Upper lobe of left lung (tissue), 6 donors: ENCODE measurements at regions not wholly inside any gene's neighbourhood (a gene's known extent, or its start where the extent isn't known, plus 50 kb on each side); places are given as distances from the start of the nearest gene placed in this dataset.

Source experiments
- ATAC-seq, 2 donors: fragments of 200-7000 bp; cut with Tn5 transposase; one replicate each; pipeline ENCODE4 v1.9.1; 2022; ENCODE audit warnings: mild to moderate bottlenecking in 2 of 2, moderate library complexity in 2 of 2; ENCODE audit not compliant: low FRiP score in 2 of 2
- DNase-seq, 2 donors: peaks; one replicate each; pipeline ENCODE4 v3.0.0-alpha.2; 2019 to 2020
- H3K27ac ChIP-seq, 4 donors: fragments of 200-600 bp; sonication (generic); one replicate each; pipeline ENCODE4 v1.5.1; 2016 to 2019
- H3K27me3 ChIP-seq, 4 donors: fragments of 200-600 bp; sonication (generic); one replicate each; pipeline ENCODE4 v1.5.1; 2017 to 2019
- H3K36me3 ChIP-seq, 4 donors: fragments of 200-600 bp; sonication (generic); one replicate each; pipeline ENCODE4 v1.5.1; 2016 to 2019
- H3K4me1 ChIP-seq, 4 donors: fragments of 200-600 bp; sonication (generic); one replicate each; pipeline ENCODE4 v1.5.1; 2018 to 2019
- H3K4me3 ChIP-seq, 4 donors: fragments of 200-600 bp; sonication (generic); one replicate each; pipeline ENCODE4 v1.5.1; 2017 to 2019; ENCODE audit warnings: mild to moderate bottlenecking in 2 of 4, moderate library complexity in 1 of 4
- H3K9me3 ChIP-seq, 4 donors: fragments of 200-600 bp; sonication (generic); one replicate each; pipeline ENCODE4 v1.5.1; 2018 to 2019
- EP300 ChIP-seq, 4 donors: sonication (generic); formaldehyde crosslinking; IDR thresholded peaks; one replicate each; pipeline ENCODE4 v1.5.1; 2017; ENCODE audit warnings: antibody characterized with exemption in 4 of 4, control low read depth in 2 of 4
- POLR2A ChIP-seq, 4 donors: fragments of 450-650 bp; IDR thresholded peaks; one replicate each; pipeline ENCODE4 v1.5.1; 2016 to 2017; ENCODE audit warnings: antibody characterized with exemption in 4 of 4, mild to moderate bottlenecking in 2 of 4
- POLR2AphosphoS5 ChIP-seq, 2 donors: sonication (generic); formaldehyde crosslinking; IDR thresholded peaks; one replicate each; pipeline ENCODE4 v1.5.1; 2017; ENCODE audit warnings: antibody characterized with exemption in 2 of 2
- WGBS, 2 donors: methylation state at CpG; one replicate each; pipeline ENCODE4 v1.1.5; 2017 to 2018; 5-methylcytosine and 5-hydroxymethylcytosine counted together
- TF ChIP-seq, protein P1 (sequence below), 6 experiments: fragments of 450-650 bp in 4 of 6; fragments of 200-600 bp in 2 of 6; sonication (generic) in 2 of 6; IDR thresholded peaks; one replicate each; pipeline ENCODE4 v1.5.1; 2016 to 2019; ENCODE audit warnings: antibody characterized with exemption in 6 of 6
- donor health status: DM: no; HTN: no; CAD: no; lungs with moderate emphysema.
- donor health status: DM: no; HTN: yes; CAD: no; lungs with severe emphysema.

- Histone ChIP-seq H3K27ac (no peak overlapping the region), H3K4me3 (no peak overlapping the region), H3K9me3 (peaks cover 0 to 11% (median 0%) of the 10 kb centered on the region in 4 donors), H3K27me3 (no peaks in the 10 kb centered on the region), H3K4me1 (no peaks in the 10 kb centered on the region), H3K36me3 (no peaks in the 10 kb centered on the region)
- 68 to 81% methylated on average over 2 of the region's 2 CpGs for WGBS, 2 donors
- no peak for DNase-seq
- no peak for ATAC-seq
- TF ChIP-seq EP300 (IDR thresholded peaks at IDR 0.05) (no peak), POLR2A (IDR thresholded peaks at IDR 0.05) (no peak), POLR2AphosphoS5 (IDR thresholded peaks at IDR 0.05) (no peak)
- TF ChIP-seq, protein P1, sequence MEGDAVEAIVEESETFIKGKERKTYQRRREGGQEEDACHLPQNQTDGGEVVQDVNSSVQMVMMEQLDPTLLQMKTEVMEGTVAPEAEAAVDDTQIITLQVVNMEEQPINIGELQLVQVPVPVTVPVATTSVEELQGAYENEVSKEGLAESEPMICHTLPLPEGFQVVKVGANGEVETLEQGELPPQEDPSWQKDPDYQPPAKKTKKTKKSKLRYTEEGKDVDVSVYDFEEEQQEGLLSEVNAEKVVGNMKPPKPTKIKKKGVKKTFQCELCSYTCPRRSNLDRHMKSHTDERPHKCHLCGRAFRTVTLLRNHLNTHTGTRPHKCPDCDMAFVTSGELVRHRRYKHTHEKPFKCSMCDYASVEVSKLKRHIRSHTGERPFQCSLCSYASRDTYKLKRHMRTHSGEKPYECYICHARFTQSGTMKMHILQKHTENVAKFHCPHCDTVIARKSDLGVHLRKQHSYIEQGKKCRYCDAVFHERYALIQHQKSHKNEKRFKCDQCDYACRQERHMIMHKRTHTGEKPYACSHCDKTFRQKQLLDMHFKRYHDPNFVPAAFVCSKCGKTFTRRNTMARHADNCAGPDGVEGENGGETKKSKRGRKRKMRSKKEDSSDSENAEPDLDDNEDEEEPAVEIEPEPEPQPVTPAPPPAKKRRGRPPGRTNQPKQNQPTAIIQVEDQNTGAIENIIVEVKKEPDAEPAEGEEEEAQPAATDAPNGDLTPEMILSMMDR (IDR thresholded peaks at IDR 0.05), result no peak
Measured at GRCh38 chr2:34851804-34852203, 1252.7 kb upstream of the FAM98A start.

DNA sequence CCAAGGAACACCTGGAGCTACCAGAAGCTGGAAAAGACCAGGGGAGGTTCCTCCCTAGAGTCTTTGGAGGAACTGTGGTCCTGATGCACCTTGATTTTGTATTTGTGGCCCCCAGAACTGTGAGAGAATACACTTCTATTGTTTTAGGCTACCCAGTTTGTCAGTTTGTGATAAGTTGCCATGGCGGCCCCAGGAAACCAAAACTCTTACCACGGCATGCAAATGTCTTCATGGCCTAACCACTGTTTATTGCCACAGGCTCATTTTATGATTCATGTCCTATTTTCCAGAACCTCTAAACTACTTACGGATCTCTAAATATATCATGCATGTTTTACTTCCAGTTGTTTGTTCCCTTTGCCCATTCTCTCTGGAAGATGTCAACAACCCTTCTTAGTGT is 1250.7 kb upstream of the FAM98A start:
- Histone ChIP-seq H3K4me3 (no peak overlapping the region), H3K4me1 (no peaks in the 10 kb centered on the region), H3K27ac (no peak overlapping the region), H3K27me3 (no peaks in the 10 kb centered on the region), H3K36me3 (no peaks in the 10 kb centered on the region), H3K9me3 (peaks cover 0 to 5% (median 0%) of the 10 kb centered on the region in 4 donors)
- no peak for TF ChIP-seq EP300 (IDR thresholded peaks at IDR 0.05)
- TF ChIP-seq, protein P1 (IDR thresholded peaks at IDR 0.05), result no peak
- TF ChIP-seq POLR2AphosphoS5 (IDR thresholded peaks at IDR 0.05), result no peak
- TF ChIP-seq POLR2A (IDR thresholded peaks at IDR 0.05), result no peak
- ATAC-seq (no peak), DNase-seq (no peak)
- WGBS, 2 donors, result 50 to 74% methylated on average over 3 of the region's 3 CpGs

- TF ChIP-seq POLR2A (IDR thresholded peaks at IDR 0.05), result no peak
- TF ChIP-seq EP300 (IDR thresholded peaks at IDR 0.05), result no peak
- TF ChIP-seq, protein P1 (IDR thresholded peaks at IDR 0.05), result no peak
- TF ChIP-seq POLR2AphosphoS5 (IDR thresholded peaks at IDR 0.05), result no peak
- Histone ChIP-seq H3K9me3 (no peaks in the 10 kb centered on the region), H3K4me3 (no peak overlapping the region), H3K27me3 (no peaks in the 10 kb centered on the region), H3K27ac (no peak overlapping the region), H3K36me3 (no peaks in the 10 kb centered on the region), H3K4me1 (no peaks in the 10 kb centered on the region)
- DNase-seq (no peak), ATAC-seq (no peak)
- 55 to 56% methylated on average over 3 of the region's 3 CpGs for WGBS, 2 donors
Measured at GRCh38 chr2:34848691-34849090, 1249.6 kb upstream of the FAM98A start.

- Histone ChIP-seq H3K4me1 (no peaks in the 10 kb centered on the region), H3K4me3 (no peak overlapping the region), H3K36me3 (no peaks in the 10 kb centered on the region), H3K27ac (no peak overlapping the region), H3K9me3 (no peaks in the 10 kb centered on the region), H3K27me3 (no peaks in the 10 kb centered on the region)
- 53 to 72% methylated on average over 2 of the region's 2 CpGs for WGBS, 2 donors
- ATAC-seq, result no peak
- DNase-seq, result no peak
- TF ChIP-seq POLR2A (IDR thresholded peaks at IDR 0.05), result no peak
- no peak for TF ChIP-seq EP300 (IDR thresholded peaks at IDR 0.05)
- TF ChIP-seq POLR2AphosphoS5 (IDR thresholded peaks at IDR 0.05), result no peak
- TF ChIP-seq, protein P1 (IDR thresholded peaks at IDR 0.05), result no peak
Measured at GRCh38 chr2:34848132-34848531, 1249.0 kb upstream of the FAM98A start.

GRCh38 chr2:34844629-34845028 is 1245.5 kb upstream of the FAM98A start:
- H3K36me3 ChIP-seq, result no peaks in the 10 kb centered on the region
- H3K27me3 ChIP-seq, result no peaks in the 10 kb centered on the region
- H3K4me3 ChIP-seq, result no peak overlapping the region
- ATAC-seq (no peak), DNase-seq (no peak)
- TF ChIP-seq, protein P1 (IDR thresholded peaks at IDR 0.05), result no peak
- no peak for TF ChIP-seq EP300 (IDR thresholded peaks at IDR 0.05)
- TF ChIP-seq POLR2A (IDR thresholded peaks at IDR 0.05), result no peak
- no peak for TF ChIP-seq POLR2AphosphoS5 (IDR thresholded peaks at IDR 0.05)
- H3K9me3 ChIP-seq, result no peaks in the 10 kb centered on the region
- H3K4me1 ChIP-seq, result no peaks in the 10 kb centered on the region
- no peak overlapping the region for H3K27ac ChIP-seq
